ENCODE measurements at regions not wholly inside any gene's neighbourhood (a gene's known extent, or its start where the extent isn't known, plus 50 kb on each side); places are given as distances from the start of the nearest gene placed in this dataset.
A peak's percentile ranks its signal among the peaks of the same experiment; 100 is the strongest.
"Not testable (repeated sequence)": the region's sequence is repeated elsewhere in the genome, so short reads cannot be mapped to it uniquely, and the experiment has no call there.

- no peak for DNase-seq (ENCODE audit: low read depth in 2 of 2)
Measured at GRCh38 chr12:76180401-76181277, 96.2 kb upstream of the NAP1L1 start.

GRCh38 chr12:76178452-76178851, 94.0 kb upstream of the NAP1L1 start:
- no peak for DNase-seq (ENCODE audit: low read depth in 2 of 2)

GRCh38 chr12:76177821-76178220, 93.3 kb upstream of the NAP1L1 start:
- DNase-seq (ENCODE audit: low read depth in 2 of 2), result no peak

GRCh38 chr12:76176940-76177339, 92.5 kb upstream of the NAP1L1 start:
- no peak for DNase-seq (ENCODE audit: low read depth in 2 of 2)

- not testable (repeated sequence) for DNase-seq (ENCODE audit: low read depth in 2 of 2)
Measured at GRCh38 chr12:76175946-76176345, 91.5 kb upstream of the NAP1L1 start.

GRCh38 chr12:76173756-76174155, 89.3 kb upstream of the NAP1L1 start:
- no peak for DNase-seq (ENCODE audit: low read depth in 2 of 2)

- peak; percentile 76 for DNase-seq (ENCODE audit: low read depth in 2 of 2)
Measured at GRCh38 chr12:76158518-76159321, 74.2 kb upstream of the NAP1L1 start.

GRCh38 chr12:76156726-76157125, 72.2 kb upstream of the NAP1L1 start:
- DNase-seq (ENCODE audit: low read depth in 2 of 2), result no peak

- no peak for DNase-seq (ENCODE audit: low read depth in 2 of 2)
Measured at GRCh38 chr12:76156314-76156713, 71.8 kb upstream of the NAP1L1 start.

GRCh38 chr12:76155157-76155670, 70.7 kb upstream of the NAP1L1 start:
- DNase-seq (ENCODE audit: low read depth in 2 of 2), result no peak

GRCh38 chr12:76153616-76154015, 69.1 kb upstream of the NAP1L1 start:
- DNase-seq (ENCODE audit: low read depth in 2 of 2), result no peak

- DNase-seq (ENCODE audit: low read depth in 2 of 2), result no peak
Measured at GRCh38 chr12:76152181-76152807, 67.8 kb upstream of the NAP1L1 start.

GRCh38 chr12:76144245-76144549, 59.7 kb upstream of the NAP1L1 start:
- DNase-seq (ENCODE audit: low read depth in 2 of 2), result no peak

GRCh38 chr12:76143343-76144244, 59.1 kb upstream of the NAP1L1 start:
- DNase-seq (ENCODE audit: low read depth in 2 of 2), result no peak

- DNase-seq (ENCODE audit: low read depth in 2 of 2), result no peak
Measured at GRCh38 chr12:76142305-76142704, 57.8 kb upstream of the NAP1L1 start.

- no peak for DNase-seq (ENCODE audit: low read depth in 2 of 2)
Measured at GRCh38 chr12:76138656-76139055, 54.2 kb upstream of the NAP1L1 start.

GRCh38 chr12:76137606-76138005, 53.1 kb upstream of the NAP1L1 start:
- no peak for DNase-seq (ENCODE audit: low read depth in 2 of 2)

- no peak for DNase-seq (ENCODE audit: low read depth in 2 of 2)
Measured at GRCh38 chr12:76135456-76135855, 51.0 kb upstream of the NAP1L1 start.

Measured in stimulated activated CD4-positive, alpha-beta T cell treated with anti-CD3 and anti-CD28 coated beads, Interleukin-15, amount 100 ng/mL, for 48 hours (primary cell).